Bronchial epithelial cell (primary cell): ENCODE measurements at regions not wholly inside any gene's neighbourhood (a gene's known extent, or its start where the extent isn't known, plus 50 kb on each side); places are given as distances from the start of the nearest gene placed in this dataset.

Experiments
- DNase-seq: peaks from one replicate; pipeline ENCODE4 v3.0.0-alpha.2; 2010; ENCODE audit warnings: low read depth
- FAIRE-seq: peaks from 2 replicates; lab custom pipeline; 2011; peaks lifted over from hg19 to GRCh38; lab: Jason Lieb, UNC
- H3K27me3 ChIP-seq: 2 replicates; pipeline ENCODE4 v1.5.1; 2011; ENCODE audit warnings: low read length; ENCODE audit not compliant: control insufficient read depth, insufficient read depth
- H3K36me3 ChIP-seq: 2 replicates; pipeline ENCODE4 v1.5.1; 2011; ENCODE audit warnings: low read length; ENCODE audit not compliant: control insufficient read depth, insufficient read depth
- H3K4me3 ChIP-seq: 2 replicates; pipeline ENCODE4 v1.5.1; 2011; ENCODE audit warnings: mild to moderate bottlenecking, low read depth, low read length, control low read depth
- TF ChIP-seq, protein P1 (sequence below): IDR thresholded peaks from 2 replicates; pipeline ENCODE4 v1.5.1; 2011; ENCODE audit warnings: mild to moderate bottlenecking, moderate library complexity, low read length, control low read depth, inconsistent platforms; ENCODE audit not compliant: insufficient read depth, severe bottlenecking

GRCh38 chr7:119105381-119105780, 880.9 kb downstream of the ANKRD7 start:
- TF ChIP-seq, protein P1, sequence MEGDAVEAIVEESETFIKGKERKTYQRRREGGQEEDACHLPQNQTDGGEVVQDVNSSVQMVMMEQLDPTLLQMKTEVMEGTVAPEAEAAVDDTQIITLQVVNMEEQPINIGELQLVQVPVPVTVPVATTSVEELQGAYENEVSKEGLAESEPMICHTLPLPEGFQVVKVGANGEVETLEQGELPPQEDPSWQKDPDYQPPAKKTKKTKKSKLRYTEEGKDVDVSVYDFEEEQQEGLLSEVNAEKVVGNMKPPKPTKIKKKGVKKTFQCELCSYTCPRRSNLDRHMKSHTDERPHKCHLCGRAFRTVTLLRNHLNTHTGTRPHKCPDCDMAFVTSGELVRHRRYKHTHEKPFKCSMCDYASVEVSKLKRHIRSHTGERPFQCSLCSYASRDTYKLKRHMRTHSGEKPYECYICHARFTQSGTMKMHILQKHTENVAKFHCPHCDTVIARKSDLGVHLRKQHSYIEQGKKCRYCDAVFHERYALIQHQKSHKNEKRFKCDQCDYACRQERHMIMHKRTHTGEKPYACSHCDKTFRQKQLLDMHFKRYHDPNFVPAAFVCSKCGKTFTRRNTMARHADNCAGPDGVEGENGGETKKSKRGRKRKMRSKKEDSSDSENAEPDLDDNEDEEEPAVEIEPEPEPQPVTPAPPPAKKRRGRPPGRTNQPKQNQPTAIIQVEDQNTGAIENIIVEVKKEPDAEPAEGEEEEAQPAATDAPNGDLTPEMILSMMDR: no peak
- Histone ChIP-seq H3K4me3 (no peak overlapping the region), H3K27me3 (no peaks in the 10 kb centered on the region), H3K36me3 (no peaks in the 10 kb centered on the region)
- DNase-seq: no peak
- no peak for FAIRE-seq

DNA sequence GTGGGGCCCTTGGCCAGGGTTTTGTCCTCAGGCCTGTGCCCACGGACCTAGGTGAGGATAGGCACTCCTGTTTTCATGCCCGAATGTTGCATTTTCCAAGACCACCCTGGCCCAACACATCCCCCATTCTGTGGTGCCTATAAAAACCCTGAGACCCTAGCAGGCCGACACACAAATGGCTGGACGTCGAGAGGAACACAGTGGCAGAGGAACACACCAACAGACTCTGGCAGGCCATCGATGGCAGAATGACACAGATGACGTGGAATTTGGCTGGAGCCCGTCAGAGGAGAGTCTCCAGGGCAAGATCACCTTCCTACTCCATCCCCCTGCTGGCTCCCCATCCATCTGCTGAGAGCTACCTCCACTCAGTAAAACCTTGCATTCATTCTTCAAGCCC, 898.8 kb downstream of the ANKRD7 start:
- FAIRE-seq (no peak), DNase-seq (no peak)
- Histone ChIP-seq H3K4me3 (no peak overlapping the region), H3K36me3 (no peaks in the 10 kb centered on the region), H3K27me3 (no peaks in the 10 kb centered on the region)
- TF ChIP-seq, protein P1: no peak

- no peaks in the 10 kb centered on the region for H3K27me3 ChIP-seq
- TF ChIP-seq, protein P1: no peak
- DNase-seq (no peak), FAIRE-seq (no peak)
- H3K4me3 ChIP-seq: no peak overlapping the region
- no peaks in the 10 kb centered on the region for H3K36me3 ChIP-seq
Observed at GRCh38 chr7:119127706-119128105, 903.2 kb downstream of the ANKRD7 start.

DNA sequence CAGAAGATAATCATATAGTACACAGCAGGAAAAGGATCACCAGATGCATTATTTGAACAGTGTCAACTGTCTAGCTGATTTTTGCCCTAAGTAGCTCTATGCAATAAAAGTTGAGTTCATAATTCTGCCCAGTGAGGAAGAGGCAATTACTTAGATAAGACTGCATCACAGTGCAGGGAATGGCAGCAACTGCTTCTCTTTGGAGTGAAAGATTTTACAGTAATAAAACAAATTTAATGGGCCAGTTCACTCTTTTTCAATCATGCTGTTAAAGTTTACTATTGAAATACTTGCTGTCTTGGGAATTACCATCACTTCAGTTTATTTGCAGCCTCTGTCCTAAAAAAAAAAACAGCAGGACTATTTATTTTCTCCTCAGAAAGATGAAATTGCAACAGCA, 907.9 kb downstream of the ANKRD7 start:
- H3K4me3 ChIP-seq: no peak overlapping the region
- no peaks in the 10 kb centered on the region for H3K27me3 ChIP-seq
- H3K36me3 ChIP-seq: no peaks in the 10 kb centered on the region
- no peak for FAIRE-seq
- no peak for DNase-seq
- TF ChIP-seq, protein P1: no peak

GRCh38 chr7:119167431-119167830, 942.9 kb downstream of the ANKRD7 start:
- no peak overlapping the region for H3K4me3 ChIP-seq
- H3K36me3 ChIP-seq: no peaks in the 10 kb centered on the region
- no peaks in the 10 kb centered on the region for H3K27me3 ChIP-seq
- TF ChIP-seq, protein P1: no peak
- DNase-seq (no peak), FAIRE-seq (no peak)

GRCh38 chr7:119172043-119172442, 947.5 kb downstream of the ANKRD7 start:
- TF ChIP-seq, protein P1: no peak
- Histone ChIP-seq H3K4me3 (no peak overlapping the region), H3K36me3 (no peaks in the 10 kb centered on the region), H3K27me3 (no peaks in the 10 kb centered on the region)
- no peak for DNase-seq
- no peak for FAIRE-seq
